Right lobe of liver (tissue), 6 donors: ENCODE measurements at regions not wholly inside any gene's neighbourhood (a gene's known extent, or its start where the extent isn't known, plus 50 kb on each side); places are given as distances from the start of the nearest gene placed in this dataset.

Source experiments
- ATAC-seq, 4 donors: fragments of 200-7000 bp; cut with Tn5 transposase; one replicate each; pipeline ENCODE4 v1.9.1; 2020; ENCODE audit warnings: mild to moderate bottlenecking in 4 of 4, moderate library complexity in 4 of 4
- DNase-seq, 3 donors: peaks; one replicate each; pipeline ENCODE4 v3.0.0-alpha.2; 2020
- H3K27ac ChIP-seq, 3 donors: fragments of 200-600 bp; one replicate each; pipeline ENCODE4 v1.8.0; 2022
- H3K27me3 ChIP-seq, 2 donors: fragments of 200-600 bp; one replicate each; pipeline ENCODE4 v1.8.0; 2022
- H3K36me3 ChIP-seq, 4 donors: fragments of 200-600 bp; sonication (generic) in 1 of 4; one replicate each; pipeline versions ENCODE4 v1.5.1 to v1.8.0; 2017 to 2022; ENCODE audit warnings: control low read depth in 1 of 4
- H3K4me1 ChIP-seq, 4 donors: fragments of 200-600 bp; sonication (generic) in 1 of 4; one replicate each; pipeline versions ENCODE4 v1.5.1 to v1.8.0; 2017 to 2022; ENCODE audit warnings: control low read depth in 1 of 4
- H3K4me3 ChIP-seq, 3 donors: fragments of 200-600 bp; one replicate each; pipeline ENCODE4 v1.8.0; 2022
- H3K9me3 ChIP-seq, 4 donors: fragments of 200-600 bp; sonication (generic) in 1 of 4; one replicate each; pipeline versions ENCODE4 v1.5.1 to v1.8.0; 2017 to 2022; ENCODE audit warnings: control low read depth in 1 of 4
- CTCF ChIP-seq, 4 donors: fragments of 200-600 bp in 3 of 4; fragments of 450-650 bp in 1 of 4; IDR thresholded peaks; one replicate each; pipeline versions ENCODE4 v1.5.1 to v1.8.0; 2016 to 2022; ENCODE audit warnings: antibody characterized with exemption in 4 of 4, mild to moderate bottlenecking in 2 of 4
- POLR2A ChIP-seq: fragments of 450-650 bp; IDR thresholded peaks from one replicate; pipeline ENCODE4 v1.6.1; 2017; ENCODE audit warnings: antibody characterized with exemption, mild to moderate bottlenecking
- whole genome bisulfite sequencing: methylation state at CpG from one replicate; pipeline ENCODE4 v1.1.6; 2018; ENCODE audit warnings: low coverage, low lambda C conversion rate; ENCODE audit not compliant: insufficient coverage; ENCODE audit errors: missing lambda C conversion rate; 5-methylcytosine and 5-hydroxymethylcytosine counted together
- intact Hi-C, 2 donors: fragments of 100-400 bp; cut with DNase I; formaldehyde crosslinking; loops; one replicate each; pipeline versions ENCODE4 v1.11.2 to v1.14.1; 2022
- donor health status: DM: no; HTN: yes; CAD: no.
- donor health status: DM: no; HTN: no; CAD: no.
- donor health status: DM: no; HTN: no; CAD: no.
- donor health status: DM: no; HTN: yes; CAD: no.
- donor health status: DM: no; HTN: yes; CAD: no.

DNA sequence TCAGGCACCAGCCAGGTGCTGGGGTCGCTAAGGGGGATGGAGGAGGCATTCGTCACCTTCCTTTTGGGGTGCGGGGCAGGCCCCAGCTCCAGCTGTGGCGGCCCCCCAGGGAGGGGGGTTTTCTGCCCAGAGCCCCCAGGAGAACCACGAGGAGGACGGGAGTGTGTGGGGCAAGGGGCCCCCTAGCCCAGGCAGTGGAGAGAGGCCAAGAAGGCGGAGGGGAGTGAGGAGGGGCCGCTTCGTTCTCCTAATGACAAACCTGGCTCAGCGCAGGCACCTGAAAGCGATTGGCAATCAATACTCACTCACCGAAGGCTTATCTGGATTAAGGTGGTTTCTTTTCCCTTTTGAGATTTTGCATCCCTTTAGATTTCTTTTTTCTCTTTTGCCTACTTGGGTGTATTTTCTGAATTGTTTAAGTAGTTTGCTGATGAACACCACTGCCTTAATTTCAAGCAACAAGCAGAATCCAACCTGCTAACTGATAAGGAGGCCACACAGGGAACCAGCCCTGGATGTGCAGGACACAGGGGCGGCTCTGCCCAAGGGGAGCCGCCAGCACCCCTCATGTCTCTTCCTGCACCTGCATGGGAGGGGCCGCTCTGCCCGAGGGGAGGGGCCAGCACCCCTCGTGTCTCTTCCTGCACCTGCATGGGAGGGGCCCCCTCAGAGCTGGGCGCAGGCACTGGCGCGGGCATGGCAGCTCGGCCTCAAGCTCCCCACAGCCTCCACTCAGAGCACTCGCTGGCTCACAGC is 122.3 kb downstream of the BRD1 start:
- intact Hi-C loops: no loop called here
- no peaks in the 10 kb centered on the region for H3K4me1 ChIP-seq
- ATAC-seq (peak in 1 of 4 donors; percentile 18), DNase-seq (peak in 1 of 3 donors; percentile 18)
- no peaks in the 10 kb centered on the region for H3K9me3 ChIP-seq
- no peaks in the 10 kb centered on the region for H3K27me3 ChIP-seq
- WGBS: 40% methylated on average over 14 of the region's 22 CpGs
- no peak overlapping the region for H3K4me3 ChIP-seq
- H3K36me3 ChIP-seq: no peaks in the 10 kb centered on the region
- TF ChIP-seq CTCF (IDR thresholded peaks at IDR 0.05) (no peak), POLR2A (no peak)
- H3K27ac ChIP-seq: no peak overlapping the region

GRCh38 chr22:49704345-49705215 is 123.1 kb downstream of the BRD1 start:
- H3K4me3 ChIP-seq: no peak overlapping the region
- intact Hi-C loops: no loop called here
- no peaks in the 10 kb centered on the region for H3K9me3 ChIP-seq
- WGBS: no CpG with 5 or more reads among the region's 39 CpGs
- DNase-seq: no peak
- no peaks in the 10 kb centered on the region for H3K36me3 ChIP-seq
- no peak for TF ChIP-seq POLR2A
- no peak overlapping the region for H3K27ac ChIP-seq
- no peaks in the 10 kb centered on the region for H3K27me3 ChIP-seq
- no peaks in the 10 kb centered on the region for H3K4me1 ChIP-seq
- ATAC-seq: peak in 1 of 4 donors; percentile 13

- intact Hi-C loops: no loop called here
- no peak for ATAC-seq
- no peak for DNase-seq
- Histone ChIP-seq H3K9me3 (no peaks in the 10 kb centered on the region), H3K27ac (no peak overlapping the region), H3K4me3 (no peak overlapping the region), H3K27me3 (no peaks in the 10 kb centered on the region), H3K4me1 (no peaks in the 10 kb centered on the region), H3K36me3 (no peaks in the 10 kb centered on the region)
- WGBS: 36% methylated on average over 3 of the region's 10 CpGs
- TF ChIP-seq POLR2A: no peak
- no peak for TF ChIP-seq CTCF (IDR thresholded peaks at IDR 0.05)
These were observed 123.7 kb downstream of the BRD1 start for GRCh38 chr22:49703990-49704344.

- ATAC-seq (no peak), DNase-seq (no peak)
- TF ChIP-seq POLR2A (no peak), CTCF (IDR thresholded peaks at IDR 0.05) (no peak)
- no peaks in the 10 kb centered on the region for H3K4me1 ChIP-seq
- no peak overlapping the region for H3K4me3 ChIP-seq
- H3K9me3 ChIP-seq: no peaks in the 10 kb centered on the region
- intact Hi-C loops: no loop called here
- H3K27ac ChIP-seq: no peak overlapping the region
- WGBS: 67% methylated on average over 13 of the region's 15 CpGs
- no peaks in the 10 kb centered on the region for H3K27me3 ChIP-seq
- no peaks in the 10 kb centered on the region for H3K36me3 ChIP-seq
These were observed 124.2 kb downstream of the BRD1 start for GRCh38 chr22:49703505-49703904.

DNA sequence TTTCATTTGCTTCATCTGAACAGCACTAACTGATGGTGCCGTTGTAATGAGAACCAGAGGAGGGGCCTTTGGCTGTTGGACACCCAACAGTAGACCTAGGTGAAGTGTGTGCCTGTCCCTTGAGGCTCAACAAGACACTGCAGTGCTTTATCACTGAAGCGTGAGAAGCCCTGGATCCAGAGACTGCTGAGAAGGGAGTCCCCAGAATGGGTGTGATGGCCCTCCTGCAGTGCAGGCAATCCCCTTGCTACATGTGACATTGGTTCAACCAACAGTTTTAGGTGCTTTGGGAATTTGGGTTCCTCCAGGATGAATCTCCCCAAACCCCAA is 125.6 kb downstream of the BRD1 start:
- no peak overlapping the region for H3K27ac ChIP-seq
- no peaks in the 10 kb centered on the region for H3K9me3 ChIP-seq
- no peaks in the 10 kb centered on the region for H3K36me3 ChIP-seq
- no peak for TF ChIP-seq CTCF (IDR thresholded peaks at IDR 0.05)
- TF ChIP-seq POLR2A: no peak
- ATAC-seq: no peak
- H3K4me3 ChIP-seq: no peak overlapping the region
- intact Hi-C loops: no loop called here
- no peaks in the 10 kb centered on the region for H3K4me1 ChIP-seq
- DNase-seq: no peak
- WGBS: 79% methylated on average over 2 of the region's 2 CpGs
- H3K27me3 ChIP-seq: no peaks in the 10 kb centered on the region
